GM21360 (cell line): ENCODE measurements at regions not wholly inside any gene's neighbourhood (a gene's known extent, or its start where the extent isn't known, plus 50 kb on each side); places are given as distances from the start of the nearest gene placed in this dataset.

ENCODE experiments used
- ATAC-seq: cut with Tn5 transposase; IDR thresholded peaks from one replicate; pipeline ENCODE4 v1.9.1; 2021; ENCODE audit warnings: mild to moderate bottlenecking, moderate library complexity; ENCODE audit not compliant: unreplicated experiment

- no peak for ATAC-seq
These were observed 68.5 kb upstream of the NXT1 start for GRCh38 chr20:23282111-23282510.

- no peak for ATAC-seq
These were observed 70.8 kb upstream of the NXT1 start for GRCh38 chr20:23279836-23280235.

GRCh38 chr20:23278172-23278571 lies 72.4 kb upstream of the NXT1 start:
- no peak for ATAC-seq

GRCh38 chr20:23277316-23277715 lies 73.3 kb upstream of the NXT1 start:
- no peak for ATAC-seq

GRCh38 chr20:23273776-23274175 lies 76.8 kb upstream of the NXT1 start:
- no peak for ATAC-seq

- ATAC-seq: no peak
These were observed 78.2 kb upstream of the NXT1 start for GRCh38 chr20:23272176-23273029.

GRCh38 chr20:23270382-23270911 lies 80.1 kb upstream of the NXT1 start:
- ATAC-seq: no peak

- ATAC-seq: no peak
These were observed 80.6 kb upstream of the NXT1 start for GRCh38 chr20:23269954-23270353.

- ATAC-seq: no peak
These were observed 81.7 kb upstream of the NXT1 start for GRCh38 chr20:23268792-23269354.

- no peak for ATAC-seq
These were observed 82.7 kb upstream of the NXT1 start for GRCh38 chr20:23267909-23268308.

GRCh38 chr20:23266530-23267398 lies 83.8 kb upstream of the NXT1 start:
- ATAC-seq: no peak

GRCh38 chr20:23265226-23265625 lies 85.4 kb upstream of the NXT1 start:
- ATAC-seq: no peak

GRCh38 chr20:23264545-23264944 lies 86.0 kb upstream of the NXT1 start:
- ATAC-seq: no peak

GRCh38 chr20:23260181-23260840 lies 90.3 kb upstream of the NXT1 start:
- ATAC-seq: no peak

GRCh38 chr20:23258747-23259121 lies 91.9 kb upstream of the NXT1 start:
- ATAC-seq: no peak

- ATAC-seq: no peak
These were observed 92.5 kb upstream of the NXT1 start for GRCh38 chr20:23257848-23258746.

- ATAC-seq: no peak
These were observed 93.4 kb upstream of the NXT1 start for GRCh38 chr20:23257106-23257761.

GRCh38 chr20:23255716-23256385 lies 94.7 kb upstream of the NXT1 start:
- no peak for ATAC-seq

- no peak for ATAC-seq
These were observed 95.5 kb upstream of the NXT1 start for GRCh38 chr20:23255106-23255505.
